RWPE2 (cell line): ENCODE measurements at regions not wholly inside any gene's neighbourhood (a gene's known extent, or its start where the extent isn't known, plus 50 kb on each side); places are given as distances from the start of the nearest gene placed in this dataset.

Experiments
- ATAC-seq: fragments of 200-7000 bp; cut with Tn5 transposase; 3 replicates; pipeline ENCODE4 v1.9.1; 2021; ENCODE audit warnings: low read depth
- DNase-seq: peaks from one replicate; pipeline ENCODE4 v3.0.0-alpha.2; 2020; ENCODE audit warnings: low spot score
- H3K27ac ChIP-seq: fragments of 450-650 bp; 2 replicates; pipeline ENCODE4 v1.5.1; 2017; ENCODE audit warnings: mild to moderate bottlenecking; ENCODE audit not compliant: poor library complexity, severe bottlenecking
- H3K27me3 ChIP-seq: fragments of 250-450 bp; sonication (Bioruptor Pico); 2 replicates; pipeline ENCODE4 v1.5.1; 2021; ENCODE audit warnings: mild to moderate bottlenecking, moderate library complexity; ENCODE audit not compliant: insufficient read depth, poor library complexity, severe bottlenecking
- H3K36me3 ChIP-seq: fragments of 250-450 bp; sonication (Bioruptor Pico); 2 replicates; pipeline ENCODE4 v1.5.1; 2020; ENCODE audit warnings: low read depth, mild to moderate bottlenecking, moderate library complexity
- H3K4me1 ChIP-seq: fragments of 250-450 bp; sonication (Bioruptor Pico); 2 replicates; pipeline ENCODE4 v1.5.1; 2021; ENCODE audit warnings: mild to moderate bottlenecking, moderate library complexity; ENCODE audit not compliant: insufficient read depth, poor library complexity, severe bottlenecking
- H3K4me3 ChIP-seq: fragments of 250-450 bp; sonication (Bioruptor Pico); 2 replicates; pipeline ENCODE4 v1.5.1; 2021; ENCODE audit warnings: mild to moderate bottlenecking, moderate library complexity; ENCODE audit not compliant: severe bottlenecking
- H3K9me3 ChIP-seq: fragments of 250-450 bp; sonication (Bioruptor Pico); 2 replicates; pipeline ENCODE4 v1.5.1; 2021; ENCODE audit warnings: mild to moderate bottlenecking, moderate library complexity; ENCODE audit not compliant: severe bottlenecking
- TF ChIP-seq, protein P1 (sequence below): fragments of 450-650 bp; IDR thresholded peaks from one replicate; pipeline ENCODE4 v1.5.1; 2017; ENCODE audit warnings: mild to moderate bottlenecking, moderate library complexity; ENCODE audit not compliant: poor library complexity, severe bottlenecking

DNA sequence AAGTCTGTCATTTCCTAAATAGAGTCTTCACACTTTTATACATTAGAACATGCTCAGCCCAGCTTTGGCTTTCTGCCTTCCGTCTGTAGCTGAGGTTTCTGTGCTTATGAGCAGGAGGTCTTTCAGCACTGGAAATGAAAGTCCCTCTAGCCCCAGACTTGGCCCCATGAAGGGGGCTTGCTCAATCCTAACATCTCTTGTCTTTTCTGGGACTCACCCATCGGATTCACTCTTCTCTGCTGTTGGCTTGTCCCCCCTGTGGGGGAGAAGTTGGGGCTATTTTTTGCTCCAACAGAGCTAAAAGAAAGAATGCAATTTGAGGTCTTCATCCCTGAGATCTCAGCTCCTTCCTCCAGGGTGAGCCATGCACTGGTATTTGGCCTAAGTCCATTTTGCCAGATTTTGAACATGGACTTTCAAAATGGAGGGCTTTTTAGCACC lies 177.7 kb downstream of the MRPL14 start:
- no peaks in the 10 kb centered on the region for H3K4me1 ChIP-seq
- no peaks in the 10 kb centered on the region for H3K27me3 ChIP-seq
- H3K27ac ChIP-seq = no peak overlapping the region
- ATAC-seq (no peak), DNase-seq (no peak)
- no peaks in the 10 kb centered on the region for H3K36me3 ChIP-seq
- no peak overlapping the region for H3K4me3 ChIP-seq
- TF ChIP-seq, protein P1, sequence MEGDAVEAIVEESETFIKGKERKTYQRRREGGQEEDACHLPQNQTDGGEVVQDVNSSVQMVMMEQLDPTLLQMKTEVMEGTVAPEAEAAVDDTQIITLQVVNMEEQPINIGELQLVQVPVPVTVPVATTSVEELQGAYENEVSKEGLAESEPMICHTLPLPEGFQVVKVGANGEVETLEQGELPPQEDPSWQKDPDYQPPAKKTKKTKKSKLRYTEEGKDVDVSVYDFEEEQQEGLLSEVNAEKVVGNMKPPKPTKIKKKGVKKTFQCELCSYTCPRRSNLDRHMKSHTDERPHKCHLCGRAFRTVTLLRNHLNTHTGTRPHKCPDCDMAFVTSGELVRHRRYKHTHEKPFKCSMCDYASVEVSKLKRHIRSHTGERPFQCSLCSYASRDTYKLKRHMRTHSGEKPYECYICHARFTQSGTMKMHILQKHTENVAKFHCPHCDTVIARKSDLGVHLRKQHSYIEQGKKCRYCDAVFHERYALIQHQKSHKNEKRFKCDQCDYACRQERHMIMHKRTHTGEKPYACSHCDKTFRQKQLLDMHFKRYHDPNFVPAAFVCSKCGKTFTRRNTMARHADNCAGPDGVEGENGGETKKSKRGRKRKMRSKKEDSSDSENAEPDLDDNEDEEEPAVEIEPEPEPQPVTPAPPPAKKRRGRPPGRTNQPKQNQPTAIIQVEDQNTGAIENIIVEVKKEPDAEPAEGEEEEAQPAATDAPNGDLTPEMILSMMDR = no peak
- peaks cover 4% of the 10 kb centered on the region for H3K9me3 ChIP-seq

DNA sequence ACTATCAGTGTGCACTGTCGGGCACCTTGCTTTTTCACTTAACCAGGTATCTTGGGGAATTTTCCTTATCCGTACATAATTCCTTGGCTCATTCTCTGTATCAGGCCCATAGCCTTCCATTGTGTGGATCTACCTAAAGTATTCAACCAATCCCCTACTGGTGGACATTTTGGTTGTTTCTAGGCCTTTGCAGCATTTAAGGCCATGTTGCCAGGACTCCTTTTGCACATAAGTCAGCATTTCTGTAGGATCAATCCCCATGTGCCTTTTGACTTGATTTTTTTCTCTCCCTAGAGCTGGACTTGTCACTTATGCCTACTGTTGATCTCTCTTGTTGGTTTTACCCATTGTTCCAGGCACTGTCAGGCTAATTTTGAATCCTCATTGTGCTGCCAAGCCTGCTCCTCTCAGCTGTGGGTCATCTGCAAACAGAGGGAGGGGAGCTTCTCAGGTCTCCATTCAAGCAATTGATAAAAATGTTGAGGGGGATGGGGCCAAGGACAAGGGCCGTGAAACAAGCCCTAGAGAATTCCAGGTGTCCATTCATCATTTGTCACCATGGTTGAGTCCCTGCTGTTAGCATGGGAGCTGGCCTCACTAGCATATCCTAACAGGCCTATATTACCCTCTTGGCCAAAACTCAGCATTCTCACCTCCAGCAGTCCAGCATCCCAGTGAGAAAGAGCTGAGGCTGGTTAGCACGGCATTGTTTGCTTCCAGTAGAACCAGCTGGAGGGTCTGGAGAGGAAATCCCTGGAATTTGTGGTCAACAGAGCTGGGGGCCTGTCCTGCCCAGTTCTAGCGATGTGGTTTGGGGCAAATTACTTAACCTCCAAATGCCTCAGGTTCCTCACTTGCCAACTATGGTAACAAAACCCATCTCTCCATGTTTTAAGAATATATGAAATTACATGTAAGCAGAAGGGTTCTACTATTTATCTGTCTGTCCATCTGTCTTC lies 178.4 kb downstream of the MRPL14 start:
- TF ChIP-seq, protein P1 = no peak
- Histone ChIP-seq H3K27me3 (no peaks in the 10 kb centered on the region), H3K36me3 (no peaks in the 10 kb centered on the region), H3K4me3 (no peak overlapping the region), H3K27ac (no peak overlapping the region), H3K9me3 (peaks cover 4% of the 10 kb centered on the region), H3K4me1 (no peaks in the 10 kb centered on the region)
- ATAC-seq = no peak
- peak; percentile 11 for DNase-seq

DNA sequence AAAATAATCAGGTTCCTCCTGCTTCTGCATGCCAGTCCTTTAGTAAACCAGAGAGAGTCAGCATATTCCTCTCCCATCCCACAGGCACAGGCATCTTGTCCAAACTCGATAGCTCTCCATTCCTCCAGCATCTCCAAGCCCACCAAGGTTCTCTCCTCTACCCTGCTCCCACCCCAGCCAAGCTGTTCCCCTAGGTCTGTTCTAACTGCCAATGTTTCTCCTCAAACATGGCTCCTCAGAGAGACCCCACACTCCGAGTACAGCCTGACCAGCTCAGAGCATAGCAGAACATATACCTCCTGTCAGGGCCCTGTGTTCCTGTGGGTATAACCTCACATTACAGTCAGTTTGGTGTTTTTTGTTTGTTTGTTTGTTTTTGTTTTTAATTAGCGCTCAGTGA lies 177.8 kb downstream of the VEGFA start:
- TF ChIP-seq, protein P1 = no peak
- no peak for ATAC-seq
- no peaks in the 10 kb centered on the region for H3K27me3 ChIP-seq
- H3K27ac ChIP-seq = no peak overlapping the region
- peaks cover 4% of the 10 kb centered on the region for H3K9me3 ChIP-seq
- H3K36me3 ChIP-seq = no peaks in the 10 kb centered on the region
- DNase-seq = peak; percentile 15
- no peak overlapping the region for H3K4me3 ChIP-seq
- H3K4me1 ChIP-seq = no peaks in the 10 kb centered on the region

DNA sequence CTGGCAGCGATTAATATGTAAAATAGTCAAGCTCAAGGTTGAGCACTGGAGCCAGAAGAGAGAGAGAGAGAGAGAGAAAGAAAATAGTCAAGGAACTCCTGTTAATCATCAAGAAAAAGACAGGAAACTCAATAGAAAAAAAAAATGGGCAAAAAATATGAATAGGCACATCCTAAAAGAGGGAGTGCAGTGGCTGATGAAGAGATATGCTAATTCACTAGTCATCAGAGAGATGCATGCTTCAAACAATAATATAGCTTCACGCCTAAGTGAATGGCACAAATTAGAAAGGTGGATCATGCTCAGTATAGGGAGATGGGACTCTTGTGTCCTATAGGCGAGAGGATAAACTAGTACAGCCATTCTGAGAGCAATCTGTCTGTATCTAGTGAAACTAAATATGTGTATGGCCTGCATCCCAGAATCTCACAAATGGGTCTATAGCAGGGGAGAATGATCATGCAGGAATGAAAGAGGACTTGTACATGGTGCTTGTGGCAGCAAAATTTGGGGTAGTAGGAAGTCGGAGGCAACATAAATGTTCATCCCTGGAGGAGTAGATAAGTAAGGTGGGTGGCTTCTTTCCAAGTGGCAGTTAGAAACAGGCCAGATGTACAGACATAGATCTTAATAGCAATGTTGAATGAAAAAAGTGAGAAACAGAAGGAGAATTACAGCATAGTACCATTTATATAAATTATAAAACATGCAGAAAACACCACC lies 176.8 kb downstream of the VEGFA start:
- Histone ChIP-seq H3K4me3 (no peak overlapping the region), H3K27ac (no peak overlapping the region), H3K4me1 (no peaks in the 10 kb centered on the region), H3K36me3 (no peaks in the 10 kb centered on the region), H3K9me3 (peaks cover 4% of the 10 kb centered on the region), H3K27me3 (no peaks in the 10 kb centered on the region)
- ATAC-seq (no peak), DNase-seq (no peak)
- TF ChIP-seq, protein P1 = no peak
